Inferior parietal cortex (tissue), 1 donor: ENCODE measurements at regions not wholly inside any gene's neighbourhood (a gene's known extent, or its start where the extent isn't known, plus 50 kb on each side); places are given as distances from the start of the nearest gene placed in this dataset.
"Not testable (repeated sequence)": the region's sequence is repeated elsewhere in the genome, so short reads cannot be mapped to it uniquely, and the experiment has no call there.

Experiments used
- DNase-seq: peaks from one replicate; pipeline ENCODE4 v3.0.0-alpha.2; 2016; ENCODE audit errors: extremely low spot score

- DNase-seq, result no peak
Measured at GRCh38 chr2:216775043-216775453, 79.7 kb upstream of the IGFBP5 start.

DNA sequence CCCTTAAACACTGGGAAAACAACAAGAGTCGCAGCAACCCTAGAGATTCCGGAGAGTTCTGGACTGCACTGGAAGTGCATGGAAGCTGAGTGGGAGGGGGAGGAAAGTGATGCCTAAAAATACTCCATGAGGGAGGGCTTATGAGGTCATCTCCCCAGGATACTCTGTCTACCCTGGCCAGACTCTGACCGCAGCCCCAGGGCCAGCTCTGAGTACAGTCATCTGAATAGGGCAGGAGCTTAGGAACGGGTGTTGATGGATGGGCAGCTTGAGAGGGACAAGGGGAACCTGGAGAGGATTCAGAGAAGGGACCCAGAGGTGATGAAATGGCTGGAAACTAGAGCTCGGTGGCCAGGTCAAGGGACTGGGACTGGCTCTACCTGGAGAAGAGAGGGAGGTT lies 79.3 kb upstream of the IGFBP5 start:
- no peak for DNase-seq

- DNase-seq, result no peak
Measured at GRCh38 chr2:216774180-216774579, 78.8 kb upstream of the IGFBP5 start.

- no peak for DNase-seq
Measured at GRCh38 chr2:216773072-216773471, 77.7 kb upstream of the IGFBP5 start.

- no peak for DNase-seq
Measured at GRCh38 chr2:216770717-216771116, 75.4 kb upstream of the IGFBP5 start.

DNA sequence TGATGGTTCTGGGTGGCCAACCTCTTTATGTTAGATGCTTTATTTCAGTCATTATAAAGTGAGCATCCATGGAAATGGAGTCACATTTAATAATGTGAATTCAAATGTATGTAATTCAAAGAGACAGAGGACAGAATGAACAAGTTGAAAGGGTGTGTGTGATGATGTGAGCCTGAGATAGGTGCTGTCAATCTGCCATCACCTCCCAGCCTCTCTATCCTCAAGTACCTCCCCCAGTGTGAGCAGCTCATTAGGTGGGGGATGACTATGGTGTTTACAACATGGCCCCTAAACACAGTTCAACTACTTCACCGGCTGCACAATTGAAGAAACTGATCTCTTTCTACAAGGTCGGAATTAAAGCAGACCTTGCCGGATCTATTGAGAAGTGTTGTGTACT lies 74.7 kb upstream of the IGFBP5 start:
- no peak for DNase-seq

GRCh38 chr2:216769626-216770025 lies 74.3 kb upstream of the IGFBP5 start:
- DNase-seq, result no peak

- DNase-seq, result no peak
Measured at GRCh38 chr2:216768908-216769411, 73.6 kb upstream of the IGFBP5 start.

- no peak for DNase-seq
Measured at GRCh38 chr2:216765761-216766262, 70.5 kb upstream of the IGFBP5 start.

- no peak for DNase-seq
Measured at GRCh38 chr2:216763396-216763795, 68.0 kb upstream of the IGFBP5 start.

DNA sequence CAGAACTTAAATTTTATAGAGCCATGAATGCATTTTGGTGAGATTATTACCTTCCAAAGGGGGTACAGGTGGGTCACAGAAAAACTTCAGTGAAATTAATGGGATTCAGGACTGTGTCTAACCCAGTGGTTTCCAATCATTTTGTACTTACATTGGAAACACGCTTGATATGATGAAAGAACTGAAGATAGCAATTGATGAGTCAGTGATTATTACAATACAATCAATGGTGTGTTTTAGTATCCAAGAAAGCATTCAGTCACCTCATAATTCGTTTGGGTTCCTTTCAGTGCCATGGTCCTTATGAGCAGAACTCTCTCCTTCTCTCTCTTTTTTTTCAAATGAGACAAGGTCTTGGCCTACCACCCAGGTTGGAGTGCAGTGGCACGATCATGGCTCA lies 66.5 kb upstream of the IGFBP5 start:
- DNase-seq, result no peak

GRCh38 chr2:216761133-216761532 lies 65.8 kb upstream of the IGFBP5 start:
- no peak for DNase-seq

DNA sequence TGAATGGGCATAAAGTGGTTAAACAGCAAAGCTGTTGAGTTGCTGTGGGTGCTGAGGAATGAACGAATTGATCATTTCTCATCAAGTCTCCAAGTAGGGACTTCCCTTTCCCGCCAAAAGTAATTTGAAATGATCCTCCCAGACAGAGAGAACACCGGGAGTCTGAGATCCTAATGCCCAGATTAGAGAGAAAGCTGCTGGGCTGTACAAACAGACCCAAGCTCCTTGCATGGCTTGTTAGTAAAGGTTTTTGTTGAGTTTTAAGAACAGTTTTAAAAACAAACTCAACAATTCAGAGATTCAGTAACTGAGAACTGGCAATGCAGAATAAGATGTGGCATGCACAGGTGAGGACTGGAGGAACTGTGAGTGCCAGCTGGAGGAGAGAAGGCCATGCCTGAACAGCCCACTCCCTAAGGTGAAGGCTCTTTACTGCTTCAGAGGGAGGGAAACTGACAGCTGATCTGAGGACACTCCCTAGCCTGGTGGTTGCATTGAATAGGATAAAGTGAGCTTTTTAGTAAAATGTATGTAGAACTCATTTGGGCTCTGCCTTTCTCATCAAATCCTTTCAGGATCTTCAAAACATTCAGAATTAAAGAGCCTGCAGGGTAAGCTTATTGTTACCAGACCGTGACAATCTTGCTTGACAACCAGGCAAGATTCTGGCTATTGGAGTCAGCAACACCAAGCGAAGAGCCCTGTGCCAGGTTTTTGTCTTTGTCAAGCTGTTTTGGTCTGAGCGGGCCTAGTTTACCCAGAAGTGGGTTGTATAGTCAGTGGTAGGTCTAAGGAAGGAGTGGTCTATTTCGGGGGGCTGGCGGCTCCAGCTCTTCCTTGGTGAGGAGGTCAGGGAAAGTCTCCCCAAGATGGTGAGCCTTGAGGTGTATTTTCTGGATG lies 63.2 kb upstream of the IGFBP5 start:
- DNase-seq, result no peak

DNA sequence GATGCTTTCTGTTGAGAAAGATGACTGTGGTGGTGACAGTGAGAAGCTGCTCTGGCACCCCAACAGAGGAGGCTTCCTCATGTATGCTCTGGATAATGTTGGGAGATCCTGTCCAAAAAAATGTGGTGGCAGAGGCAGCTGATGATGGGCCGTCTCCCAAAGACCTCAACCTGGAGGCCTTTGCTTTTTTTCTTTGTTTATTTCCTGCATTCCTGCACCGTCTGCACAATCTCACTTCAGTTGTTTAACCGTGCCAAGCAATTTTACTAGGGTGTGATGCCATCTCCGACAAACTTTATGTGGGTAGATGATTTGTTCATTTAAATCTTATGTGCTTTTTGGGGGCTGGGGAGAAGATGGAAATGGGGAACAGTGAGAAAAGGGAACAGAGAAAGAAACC lies 62.2 kb upstream of the IGFBP5 start:
- no peak for DNase-seq

DNA sequence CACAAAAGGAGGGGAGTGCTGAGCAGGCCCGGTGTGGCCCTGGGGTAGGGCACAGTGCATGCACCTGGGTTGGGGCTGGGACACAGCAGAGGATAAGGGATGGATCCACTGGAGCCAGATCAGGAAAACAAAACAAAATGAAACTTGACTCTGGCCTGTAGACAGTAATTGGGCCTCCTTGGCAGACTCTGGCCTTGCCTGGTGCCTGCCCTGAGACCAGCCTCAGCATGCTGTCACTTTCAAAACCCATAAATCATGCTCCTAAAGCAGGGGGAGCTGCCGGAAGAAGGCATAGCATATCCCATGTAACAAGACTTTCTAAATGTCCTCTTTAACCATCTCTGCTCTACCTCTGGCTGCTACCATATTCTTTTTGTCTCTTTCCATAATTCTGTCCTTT lies 61.1 kb upstream of the IGFBP5 start:
- no peak for DNase-seq

DNA sequence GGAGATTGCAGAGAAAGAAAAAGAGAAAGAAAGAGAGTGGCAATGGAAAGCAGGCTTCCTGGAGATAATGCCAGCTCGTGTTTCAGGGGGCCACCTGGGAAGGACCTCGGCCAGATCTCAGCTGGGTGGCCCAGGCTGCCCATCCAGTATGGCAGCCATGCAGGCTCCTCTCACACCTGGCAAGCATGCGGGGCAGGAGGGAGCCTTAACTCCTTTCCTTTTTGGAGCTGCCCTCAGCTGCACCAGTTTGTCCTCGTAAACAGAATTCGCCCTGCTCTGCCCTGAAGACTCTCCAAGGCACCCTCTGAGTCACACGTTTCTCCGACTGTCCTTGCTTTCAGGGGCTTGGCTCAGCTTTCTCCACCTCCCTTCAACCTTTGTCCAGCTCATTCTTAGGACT lies 59.5 kb upstream of the IGFBP5 start:
- no peak for DNase-seq

GRCh38 chr2:216754336-216754735 lies 59.0 kb upstream of the IGFBP5 start:
- no peak for DNase-seq

- no peak for DNase-seq
Measured at GRCh38 chr2:216752855-216753505, 57.6 kb upstream of the IGFBP5 start.

GRCh38 chr2:216750750-216751149 lies 55.4 kb upstream of the IGFBP5 start:
- DNase-seq, result not testable (repeated sequence)

- DNase-seq, result not testable (repeated sequence)
Measured at GRCh38 chr2:216746268-216746667, 50.9 kb upstream of the IGFBP5 start.

DNA sequence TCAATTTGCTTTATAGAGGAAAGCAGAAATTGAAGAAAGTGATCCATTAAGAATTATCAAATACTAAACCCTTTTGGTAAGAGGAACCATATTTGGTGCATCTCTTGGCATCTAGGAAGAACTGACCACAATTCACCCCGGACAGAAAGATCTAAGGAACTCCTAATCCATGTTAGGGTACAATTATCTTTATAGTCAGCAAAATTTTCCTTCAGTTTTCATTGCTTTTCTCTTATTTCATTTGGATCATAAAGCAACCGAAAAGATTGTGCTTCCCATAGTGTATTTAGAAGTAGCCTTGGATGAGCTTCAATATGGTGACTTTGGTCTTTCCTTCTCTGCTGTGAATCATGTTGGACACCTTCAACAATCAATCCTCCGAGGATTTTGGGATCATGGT lies 50.1 kb upstream of the IGFBP5 start:
- no peak for DNase-seq
